GM12801 (cell line): ENCODE measurements at regions not wholly inside any gene's neighbourhood (a gene's known extent, or its start where the extent isn't known, plus 50 kb on each side); places are given as distances from the start of the nearest gene placed in this dataset.

Source experiments
- TF ChIP-seq, protein P1 (sequence below): IDR thresholded peaks from one replicate; pipeline ENCODE4 v1.5.1; 2011; ENCODE audit warnings: control low read depth; ENCODE audit not compliant: insufficient read length; ENCODE audit errors: extremely low read depth

DNA sequence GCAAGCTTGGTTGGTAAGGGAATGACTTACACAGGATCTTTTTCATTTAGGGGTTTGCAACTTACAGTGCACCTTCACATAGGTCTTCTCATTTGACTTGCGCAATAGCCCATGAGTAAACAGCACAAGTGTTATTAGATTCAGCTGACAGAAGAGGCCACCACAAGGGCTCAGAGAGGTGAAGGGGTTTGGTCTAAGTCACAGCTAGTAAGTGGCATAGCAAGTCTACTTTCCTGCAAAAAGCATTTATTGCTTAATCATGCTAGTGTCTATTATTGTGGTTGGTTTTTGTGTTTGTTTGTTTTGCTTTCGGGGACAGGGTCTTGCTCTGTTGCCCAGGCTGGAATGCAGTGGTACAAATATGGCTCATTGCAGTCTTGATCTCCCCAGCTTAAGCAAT lies 83.3 kb downstream of the SPRY1 start:
- TF ChIP-seq, protein P1, sequence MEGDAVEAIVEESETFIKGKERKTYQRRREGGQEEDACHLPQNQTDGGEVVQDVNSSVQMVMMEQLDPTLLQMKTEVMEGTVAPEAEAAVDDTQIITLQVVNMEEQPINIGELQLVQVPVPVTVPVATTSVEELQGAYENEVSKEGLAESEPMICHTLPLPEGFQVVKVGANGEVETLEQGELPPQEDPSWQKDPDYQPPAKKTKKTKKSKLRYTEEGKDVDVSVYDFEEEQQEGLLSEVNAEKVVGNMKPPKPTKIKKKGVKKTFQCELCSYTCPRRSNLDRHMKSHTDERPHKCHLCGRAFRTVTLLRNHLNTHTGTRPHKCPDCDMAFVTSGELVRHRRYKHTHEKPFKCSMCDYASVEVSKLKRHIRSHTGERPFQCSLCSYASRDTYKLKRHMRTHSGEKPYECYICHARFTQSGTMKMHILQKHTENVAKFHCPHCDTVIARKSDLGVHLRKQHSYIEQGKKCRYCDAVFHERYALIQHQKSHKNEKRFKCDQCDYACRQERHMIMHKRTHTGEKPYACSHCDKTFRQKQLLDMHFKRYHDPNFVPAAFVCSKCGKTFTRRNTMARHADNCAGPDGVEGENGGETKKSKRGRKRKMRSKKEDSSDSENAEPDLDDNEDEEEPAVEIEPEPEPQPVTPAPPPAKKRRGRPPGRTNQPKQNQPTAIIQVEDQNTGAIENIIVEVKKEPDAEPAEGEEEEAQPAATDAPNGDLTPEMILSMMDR: no peak

DNA sequence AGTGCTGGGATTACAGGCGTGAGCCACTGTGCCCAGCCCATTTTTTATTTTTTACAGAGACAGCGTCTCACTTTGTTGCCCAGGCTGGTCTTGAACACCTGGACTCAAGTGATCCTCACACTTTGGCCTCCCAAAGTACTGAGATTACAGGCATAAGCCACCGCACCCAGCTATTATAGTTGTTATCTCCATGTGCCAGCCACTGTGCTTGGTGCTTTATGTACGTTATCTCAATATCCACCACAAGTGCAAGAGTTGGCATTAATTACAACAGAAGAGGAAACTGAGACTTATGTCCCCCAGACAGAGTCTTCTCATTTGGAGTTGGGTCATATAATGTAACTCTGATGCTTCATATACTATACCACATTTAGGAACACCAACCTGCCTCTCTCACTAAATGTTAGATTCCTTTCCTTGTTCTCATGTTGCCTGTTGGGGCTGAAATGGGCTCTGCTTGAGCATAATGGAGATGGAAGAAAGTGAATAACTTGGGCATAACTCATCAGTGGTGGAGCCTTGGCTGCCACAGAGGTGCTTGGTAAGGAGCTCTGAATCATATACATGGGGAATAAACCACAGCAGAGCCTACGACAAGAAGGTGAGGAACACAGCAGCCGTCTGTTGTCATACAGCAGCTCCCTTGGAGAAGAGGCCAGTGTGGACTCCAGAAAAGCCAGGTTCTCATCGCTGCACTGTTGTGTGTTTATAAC lies 84.3 kb downstream of the SPRY1 start:
- TF ChIP-seq, protein P1: no peak

DNA sequence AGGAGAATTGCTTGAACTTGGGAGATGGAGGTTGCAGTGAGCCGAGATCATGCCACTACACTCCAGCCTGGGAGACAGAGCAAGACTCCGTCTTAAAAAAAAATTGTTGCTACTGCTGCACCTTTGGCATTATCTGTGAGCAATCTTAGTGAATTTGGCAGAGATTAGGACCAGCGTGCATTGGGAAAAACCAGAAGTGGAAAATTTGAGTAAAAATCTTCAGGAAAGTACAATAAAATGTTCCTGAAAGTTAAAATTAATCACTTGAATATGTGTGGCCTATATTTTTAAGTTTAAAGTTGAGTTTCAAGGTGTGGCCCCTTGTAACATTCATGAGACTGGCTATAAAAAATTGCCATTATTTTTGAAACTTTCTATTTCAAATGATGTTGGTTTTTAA lies 85.1 kb downstream of the SPRY1 start:
- TF ChIP-seq, protein P1: no peak

DNA sequence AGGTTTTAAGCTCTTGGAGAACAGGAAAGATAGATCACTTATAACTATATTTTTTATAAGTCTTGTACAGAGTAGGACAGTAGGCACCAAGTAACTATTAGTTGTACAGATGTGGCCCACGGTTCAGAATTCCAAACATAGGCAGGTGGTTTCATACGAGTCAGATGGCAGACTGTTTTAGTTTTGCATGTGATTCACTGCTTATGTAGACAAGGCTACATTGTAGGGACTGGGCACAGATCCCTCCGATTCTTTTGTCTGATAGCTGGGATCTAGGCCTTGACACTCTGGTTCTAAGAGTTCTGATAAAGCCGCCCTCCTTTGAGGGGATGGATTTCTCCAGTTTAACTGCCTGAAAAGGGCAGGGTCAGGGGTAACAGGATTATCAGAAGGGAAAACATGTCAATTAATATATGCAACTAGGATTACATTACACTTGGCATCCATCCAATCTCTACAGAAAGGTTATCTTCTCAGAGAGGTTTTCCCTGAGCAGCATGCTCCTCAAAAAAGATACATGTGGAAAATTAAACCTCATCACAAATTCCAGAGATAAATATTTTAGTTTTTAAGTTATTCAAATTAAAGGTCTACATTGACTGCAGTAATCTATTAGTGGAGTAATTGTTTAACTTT lies 87.8 kb downstream of the SPRY1 start:
- TF ChIP-seq, protein P1: no peak

DNA sequence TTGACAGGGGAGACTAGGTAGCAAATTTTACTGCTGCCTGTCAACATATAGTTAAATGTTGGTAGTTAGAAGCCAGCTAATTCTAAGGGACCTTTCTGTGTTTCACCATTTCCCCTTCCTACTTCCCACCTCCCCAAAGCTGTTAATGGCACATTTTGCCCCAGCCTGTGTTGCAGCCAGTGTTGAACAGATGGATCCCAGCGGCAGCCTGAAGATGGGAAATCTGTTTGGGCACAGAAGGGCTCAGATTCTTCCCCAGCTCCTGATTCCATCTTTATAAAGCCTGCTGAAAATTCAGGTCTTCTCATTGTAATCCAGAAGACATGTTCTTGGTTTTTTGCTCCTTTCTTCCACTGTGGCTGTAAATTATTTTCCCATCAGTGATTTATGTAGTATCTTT lies 89.0 kb downstream of the SPRY1 start:
- TF ChIP-seq, protein P1: no peak

DNA sequence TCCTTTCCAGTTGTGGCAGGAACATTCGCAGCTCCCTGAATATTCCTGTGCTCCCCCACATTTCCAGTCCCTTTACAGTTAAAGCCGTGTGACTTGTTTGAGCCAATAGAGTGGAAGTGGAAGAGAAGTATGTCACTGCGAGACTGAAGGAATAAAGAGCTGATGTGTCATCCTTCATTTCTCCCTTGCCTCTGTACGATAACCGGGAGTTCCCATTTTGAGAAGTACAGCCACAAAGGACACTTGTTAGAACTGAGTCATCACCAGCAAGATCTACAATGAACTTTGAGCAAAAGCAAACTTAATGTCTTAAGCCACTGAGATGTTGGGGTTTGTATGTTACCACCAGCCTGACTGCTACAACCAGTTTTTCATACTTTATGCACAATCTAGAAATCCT lies 92.3 kb downstream of the SPRY1 start:
- TF ChIP-seq, protein P1: no peak

DNA sequence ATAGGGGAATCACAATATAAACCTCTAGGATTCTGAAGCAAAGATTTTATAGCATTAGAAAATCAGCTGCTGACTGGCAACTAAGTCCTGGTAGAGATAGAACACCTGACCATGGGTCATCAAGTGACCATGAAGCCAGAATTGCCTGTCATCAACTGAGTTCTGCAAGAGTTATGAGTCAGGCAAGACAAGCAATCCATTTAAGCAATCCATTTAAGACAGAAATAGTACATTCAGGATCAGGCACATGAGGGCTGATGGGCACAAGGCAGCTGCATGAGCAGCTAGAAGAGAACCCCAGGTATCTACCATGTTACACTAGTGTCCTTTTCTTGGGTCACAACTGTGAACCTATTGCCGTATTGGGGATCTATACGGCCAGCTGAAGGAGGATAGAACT lies 98.9 kb downstream of the SPRY1 start:
- TF ChIP-seq, protein P1: no peak
